ENCODE measurements at regions not wholly inside any gene's neighbourhood (a gene's known extent, or its start where the extent isn't known, plus 50 kb on each side); places are given as distances from the start of the nearest gene placed in this dataset.

- peak; percentile 77 for DNase-seq (ENCODE audit: low read depth)
- no peak overlapping the region for H3K4me3 ChIP-seq (ENCODE audit: low read depth, low read length)
- no peak for TF ChIP-seq CTCF (IDR thresholded peaks at IDR 0.05; ENCODE audit: insufficient read depth, low read length)
Observed at GRCh38 chr9:18379073-18379811, 94.7 kb upstream of the ADAMTSL1 start.

GRCh38 chr9:18382243-18382642, 91.7 kb upstream of the ADAMTSL1 start:
- no peak for TF ChIP-seq CTCF (IDR thresholded peaks at IDR 0.05; ENCODE audit: insufficient read depth, low read length)
- peak; percentile 94 for DNase-seq (ENCODE audit: low read depth)
- H3K4me3 ChIP-seq (ENCODE audit: low read depth, low read length), result no peak overlapping the region

- DNase-seq (ENCODE audit: low read depth), result no peak
- no peak overlapping the region for H3K4me3 ChIP-seq (ENCODE audit: low read depth, low read length)
- TF ChIP-seq CTCF (IDR thresholded peaks at IDR 0.05; ENCODE audit: insufficient read depth, low read length), result no peak
Observed at GRCh38 chr9:18384066-18384465, 89.9 kb upstream of the ADAMTSL1 start.

GRCh38 chr9:18385696-18386490, 88.1 kb upstream of the ADAMTSL1 start:
- TF ChIP-seq CTCF (IDR thresholded peaks at IDR 0.05; ENCODE audit: insufficient read depth, low read length), result no peak
- H3K4me3 ChIP-seq (ENCODE audit: low read depth, low read length), result no peak overlapping the region
- DNase-seq (ENCODE audit: low read depth), result no peak

GRCh38 chr9:18390393-18390792, 83.6 kb upstream of the ADAMTSL1 start:
- no peak overlapping the region for H3K4me3 ChIP-seq (ENCODE audit: low read depth, low read length)
- no peak for TF ChIP-seq CTCF (IDR thresholded peaks at IDR 0.05; ENCODE audit: insufficient read depth, low read length)
- DNase-seq (ENCODE audit: low read depth), result peak; percentile 74

GRCh38 chr9:18393340-18394130, 80.4 kb upstream of the ADAMTSL1 start:
- DNase-seq (ENCODE audit: low read depth), result peak; percentile 97
- no peak overlapping the region for H3K4me3 ChIP-seq (ENCODE audit: low read depth, low read length)
- TF ChIP-seq CTCF (IDR thresholded peaks at IDR 0.05; ENCODE audit: insufficient read depth, low read length), result no peak

Measured in fibroblast of the aortic adventitia (primary cell).